GF-D8 (cell line): ENCODE measurements at regions not wholly inside any gene's neighbourhood (a gene's known extent, or its start where the extent isn't known, plus 50 kb on each side); places are given as distances from the start of the nearest gene placed in this dataset.
"Not testable (repeated sequence)": the region's sequence is repeated elsewhere in the genome, so short reads cannot be mapped to it uniquely, and the experiment has no call there.

Source experiments
- DNase-seq: peaks from one replicate; lab custom pipeline; 2025; lab: John Stamatoyannopoulos, UW

DNA sequence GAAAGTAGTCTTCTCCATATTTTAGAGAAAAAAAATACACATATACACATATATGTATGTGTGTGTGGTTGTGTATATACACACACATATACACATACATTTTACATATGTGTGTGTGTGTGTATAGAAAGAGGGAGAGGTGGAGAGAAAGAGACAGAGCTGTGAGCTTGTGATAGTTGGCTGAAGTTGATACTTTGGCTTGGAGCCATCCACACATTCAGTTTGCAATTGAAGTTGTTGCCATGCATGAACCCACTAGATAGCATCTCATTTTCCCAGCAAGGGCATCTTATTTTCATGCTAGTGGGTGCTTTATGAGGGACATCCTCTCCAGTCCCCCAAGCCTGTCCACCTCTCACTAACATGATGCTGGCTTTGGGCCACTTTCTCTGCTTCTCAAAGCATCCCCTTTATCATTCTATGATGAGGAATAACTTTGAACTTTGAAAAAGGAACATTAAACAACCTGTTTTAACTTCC, 228.6 kb downstream of the ZNF621 start:
- no peak for DNase-seq

DNA sequence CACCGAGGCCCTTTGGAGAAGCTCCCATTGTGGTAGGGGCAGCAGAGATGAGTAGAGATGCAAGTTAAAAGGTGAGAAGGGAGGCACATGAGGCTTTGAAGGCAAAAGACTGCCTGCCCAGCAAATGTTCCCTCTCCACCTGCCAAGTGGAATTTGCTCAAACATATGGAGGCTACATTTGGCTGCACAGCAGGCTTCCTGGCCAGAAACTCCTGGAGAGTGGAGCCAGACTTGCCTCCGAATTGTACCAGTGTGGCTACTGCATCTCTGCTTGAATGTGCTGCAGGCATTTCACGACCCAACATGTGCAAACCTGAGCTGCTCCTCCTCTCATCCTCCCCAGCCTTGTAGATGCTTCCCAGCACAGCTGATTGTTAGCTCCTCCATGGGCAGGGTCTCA, 229.2 kb downstream of the ZNF621 start:
- DNase-seq, result no peak

DNA sequence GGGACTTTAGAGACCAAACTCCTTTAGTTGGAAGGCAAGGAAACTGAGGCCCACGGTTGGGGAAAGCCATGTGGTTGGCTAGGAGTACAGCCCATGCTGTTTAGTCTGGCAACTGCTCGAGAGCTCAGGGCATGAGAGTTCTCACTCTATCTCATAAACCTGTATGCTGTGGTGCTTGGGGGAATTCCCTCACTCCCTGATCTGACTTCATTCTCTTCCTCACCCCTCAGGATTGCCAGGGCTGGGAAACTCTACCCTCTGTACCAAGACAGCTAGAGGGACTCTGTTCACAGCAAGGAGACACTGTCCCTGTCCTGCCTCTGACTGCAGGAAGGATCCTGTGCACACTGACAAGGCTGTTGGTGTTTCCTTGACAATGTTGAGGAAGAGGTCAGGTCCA, 230.2 kb downstream of the ZNF621 start:
- no peak for DNase-seq

DNA sequence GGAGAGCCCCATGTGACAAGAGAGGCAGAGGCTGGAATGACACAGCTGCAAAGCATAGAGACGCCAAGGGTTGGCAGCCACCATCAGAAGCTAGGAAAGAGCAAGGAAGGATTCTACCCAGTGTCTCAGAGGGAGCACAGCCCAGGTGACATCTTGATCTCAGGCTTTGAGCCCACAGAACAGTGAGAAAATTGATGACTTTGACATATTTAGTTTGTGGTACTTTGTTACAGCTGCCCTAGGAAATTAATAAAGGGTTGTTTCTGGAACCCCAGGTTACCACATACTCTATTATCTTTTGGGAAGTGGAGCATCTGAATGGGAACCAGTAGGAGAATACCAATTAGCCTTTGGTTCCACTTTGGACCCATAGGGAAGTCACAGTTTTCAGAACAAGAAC, 231.7 kb downstream of the ZNF621 start:
- DNase-seq, result no peak

DNA sequence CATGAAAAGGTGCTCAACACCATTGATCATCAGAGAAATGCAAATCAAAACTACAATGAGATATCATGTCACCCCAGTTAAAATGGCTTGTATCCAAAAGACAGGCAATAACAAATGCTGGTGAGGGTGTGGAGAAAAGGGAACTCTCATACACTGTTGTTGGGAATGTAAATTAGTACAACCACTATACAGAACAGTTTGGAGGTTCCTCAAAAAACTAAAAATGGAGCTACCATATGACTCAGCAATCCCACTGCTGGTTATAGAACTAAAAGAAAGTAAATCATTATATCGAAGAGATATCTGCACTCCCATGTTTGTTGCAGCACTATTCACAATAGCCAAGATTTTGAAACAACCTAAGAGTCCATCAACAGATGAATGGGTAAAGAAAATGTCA, 238.0 kb downstream of the ZNF621 start:
- DNase-seq, result not testable (repeated sequence)

DNA sequence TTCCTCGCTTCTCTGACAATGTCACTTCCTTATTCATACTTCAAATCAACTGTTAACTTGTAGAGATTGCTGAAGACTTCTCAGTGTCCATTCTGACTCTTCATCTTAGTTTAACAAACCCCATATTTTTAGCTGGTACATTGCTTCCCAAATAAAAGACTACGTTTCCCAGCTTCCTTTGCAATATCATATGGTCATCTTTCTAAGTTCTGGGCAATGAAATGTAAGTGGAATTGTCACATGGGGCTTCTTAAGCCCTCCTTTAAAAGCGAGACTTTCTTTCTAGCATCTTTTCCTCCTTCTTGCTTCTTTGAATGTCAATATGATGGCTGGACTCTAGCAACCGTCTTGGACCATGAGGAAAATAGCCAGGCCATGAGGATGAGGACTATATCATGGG, 239.0 kb downstream of the ZNF621 start:
- no peak for DNase-seq

DNA sequence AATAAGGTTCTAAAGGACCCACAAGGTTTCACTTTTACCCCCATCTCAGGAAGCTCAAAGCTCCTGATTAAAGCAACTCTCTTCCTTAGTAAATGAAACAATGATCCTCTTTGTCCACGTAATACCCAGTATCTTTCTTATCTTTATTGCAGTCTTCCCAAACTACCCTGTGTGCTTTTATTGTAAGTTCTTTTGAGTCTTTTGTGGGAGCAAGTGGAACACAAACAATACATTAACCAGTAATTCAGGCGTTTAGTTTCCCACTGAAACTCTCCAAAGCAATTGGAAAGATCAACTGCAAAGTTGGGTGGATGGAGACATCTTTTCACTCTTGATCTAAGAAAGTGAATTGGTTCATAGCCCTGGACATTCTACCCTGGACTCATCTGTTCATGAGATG, 240.0 kb downstream of the ZNF621 start:
- DNase-seq, result no peak

DNA sequence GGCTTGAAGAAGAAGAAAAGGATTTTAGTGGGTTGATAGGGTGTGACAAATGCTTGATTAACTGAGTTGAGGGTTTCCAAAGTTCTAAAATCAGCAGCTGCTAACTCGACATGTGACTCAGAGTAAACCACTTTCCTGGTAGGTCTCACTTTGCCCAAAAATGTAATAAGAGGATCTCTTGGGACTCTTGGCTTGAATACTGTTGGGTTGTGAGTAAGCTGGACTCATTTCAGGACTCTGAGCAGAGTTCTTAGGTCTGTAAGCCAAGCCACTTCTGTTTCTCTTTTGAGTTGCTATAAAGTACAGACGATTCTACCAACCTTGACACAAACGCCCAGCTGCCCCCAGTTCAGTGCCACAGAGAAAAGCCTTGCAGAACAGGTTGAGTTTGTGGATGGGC, 241.1 kb downstream of the ZNF621 start:
- DNase-seq, result no peak

DNA sequence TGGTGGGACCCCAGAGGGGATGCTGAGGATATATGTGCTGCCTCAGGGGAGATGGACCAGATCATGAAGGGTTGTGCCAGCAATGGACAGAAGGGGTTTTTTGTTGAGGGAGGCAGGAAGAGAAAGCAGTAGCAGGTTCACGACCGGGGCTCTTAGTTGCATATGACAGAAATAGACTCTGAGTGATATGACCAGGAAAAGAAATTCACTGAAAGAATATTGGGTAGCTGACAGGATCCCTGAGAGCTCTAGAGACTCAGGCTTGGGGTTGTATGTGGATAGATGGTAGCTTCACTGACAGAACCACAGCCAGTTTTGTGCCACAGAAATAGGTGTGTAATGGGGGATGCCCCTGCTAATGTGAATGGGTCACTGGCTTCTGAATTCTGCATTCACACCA, 241.6 kb downstream of the ZNF621 start:
- DNase-seq, result no peak

DNA sequence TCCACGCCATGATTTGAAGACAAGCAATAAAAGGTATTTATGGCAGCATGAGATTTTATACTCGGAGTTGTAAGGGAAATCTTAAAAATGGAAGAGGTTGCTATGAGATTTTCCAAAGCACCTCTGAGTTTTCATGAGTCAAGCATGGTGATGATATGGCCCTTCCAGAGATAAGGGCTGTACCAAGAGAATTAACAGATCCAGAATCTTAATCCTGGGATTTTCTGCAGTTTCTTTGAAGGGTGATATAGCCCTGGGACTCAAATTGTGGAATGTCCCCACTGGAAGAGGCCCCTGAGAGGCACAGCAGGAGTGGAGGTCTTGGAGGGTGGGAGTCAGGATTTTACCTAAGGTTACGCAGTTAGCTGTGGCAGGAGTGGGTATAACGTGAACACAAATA, 243.3 kb downstream of the ZNF621 start:
- no peak for DNase-seq

DNA sequence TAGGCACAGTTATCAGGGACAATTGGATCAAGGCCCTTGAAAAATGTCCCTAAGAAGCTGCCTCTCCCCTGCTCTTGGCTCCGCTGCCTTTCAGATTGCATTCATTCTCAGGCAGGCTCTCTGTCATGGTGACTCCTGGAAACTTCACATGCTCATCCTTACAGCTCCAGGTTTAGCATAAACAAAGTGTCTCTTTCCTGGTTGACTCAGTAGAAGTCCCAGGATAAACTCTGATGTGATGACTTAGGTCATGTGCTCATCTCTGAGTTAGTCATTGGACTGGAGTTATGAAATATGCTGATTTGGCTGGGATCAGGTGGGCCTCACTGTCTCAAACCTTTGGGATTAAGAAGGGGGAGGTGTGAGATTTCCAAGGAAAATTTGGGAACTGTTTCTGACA, 243.8 kb downstream of the ZNF621 start:
- no peak for DNase-seq

DNA sequence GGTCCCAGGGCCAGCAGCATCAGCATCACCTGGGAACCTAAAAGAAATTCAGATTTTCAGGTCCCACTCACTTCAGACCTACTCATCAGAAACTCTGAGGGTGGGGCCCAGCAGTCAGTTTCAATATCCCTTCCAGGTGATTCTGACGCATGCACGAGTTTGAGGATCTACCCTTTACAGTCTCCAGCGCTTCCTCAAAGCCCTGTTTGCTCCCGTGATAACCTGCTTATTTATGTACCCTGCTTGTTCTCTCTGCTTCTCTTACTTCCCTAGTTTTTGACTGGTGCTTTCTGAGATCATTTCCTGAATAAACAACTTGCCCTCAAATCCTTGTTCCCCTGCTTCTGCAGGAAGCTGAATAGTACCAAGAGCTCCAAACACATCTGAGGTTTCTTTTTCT, 245.3 kb downstream of the ZNF621 start:
- DNase-seq, result no peak

DNA sequence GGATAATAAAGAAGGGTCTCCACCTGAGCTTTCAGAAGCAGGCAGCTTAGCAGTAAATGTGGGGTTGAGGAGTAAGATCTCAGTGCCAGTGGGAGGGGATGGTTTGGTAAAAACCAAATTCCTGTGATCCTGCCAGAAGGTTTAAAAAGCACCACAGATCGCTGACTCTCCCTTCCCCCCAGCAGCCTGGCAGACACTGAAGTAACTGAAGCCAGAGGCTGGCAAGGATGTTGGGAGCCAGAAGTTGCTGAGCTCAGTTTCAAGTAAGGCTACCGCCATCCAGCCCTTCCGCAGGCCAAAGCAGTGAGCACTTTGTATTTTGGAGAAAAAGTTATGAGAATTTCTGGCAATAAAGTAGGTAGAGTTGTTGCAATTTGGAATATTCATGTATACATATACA, 246.4 kb downstream of the ZNF621 start:
- DNase-seq, result no peak

DNA sequence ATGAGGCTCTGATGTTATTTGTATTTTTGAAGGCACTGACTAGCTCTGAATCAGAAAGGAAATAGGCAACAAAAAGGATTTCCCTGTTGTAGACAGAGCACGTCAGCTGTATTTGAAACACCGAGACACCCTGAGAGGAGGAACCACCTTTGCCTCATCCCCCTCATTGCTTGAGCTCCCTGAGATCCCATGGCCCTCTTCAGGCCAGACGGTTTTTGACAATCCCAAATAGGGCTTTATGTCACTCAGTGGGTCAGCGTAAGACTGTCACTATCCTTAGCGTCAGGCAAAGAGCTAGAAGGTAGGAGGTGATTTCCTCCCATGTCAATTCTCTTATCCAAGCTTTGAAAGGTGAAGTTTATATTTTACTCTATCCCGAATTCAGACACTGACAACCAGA, 254.3 kb downstream of the ZNF621 start:
- DNase-seq, result no peak

DNA sequence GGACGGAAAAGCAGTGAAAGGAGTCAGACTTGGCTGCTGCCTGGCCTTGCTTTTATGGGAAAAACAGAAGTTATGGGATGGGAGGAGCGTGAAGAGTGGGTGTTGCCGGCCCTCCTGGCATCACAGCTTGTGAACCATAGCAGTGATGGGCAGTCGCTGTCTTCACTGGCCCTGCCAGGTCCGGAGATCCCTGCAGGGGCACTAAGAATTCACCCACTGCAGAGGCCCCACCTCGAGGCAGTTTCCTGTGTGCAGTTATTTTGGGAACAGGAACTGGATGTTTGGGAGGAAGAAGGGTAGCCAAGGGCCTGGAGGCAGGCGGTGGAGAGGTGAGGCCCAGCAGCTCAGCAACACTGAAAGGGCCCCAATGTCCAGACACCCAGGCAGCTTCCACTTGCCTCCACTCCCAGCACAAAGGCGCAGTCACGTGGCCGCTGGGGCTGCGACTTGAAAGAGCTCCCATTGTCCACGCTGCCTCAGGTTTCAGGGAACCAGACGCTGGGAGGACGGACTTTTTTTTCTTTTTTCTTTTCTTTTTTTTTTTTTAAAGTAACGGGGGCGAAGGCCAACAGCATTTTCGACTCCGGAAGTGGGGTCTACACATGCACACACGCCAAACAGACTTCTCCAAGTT, 255.6 kb downstream of the ZNF621 start:
- no peak for DNase-seq

DNA sequence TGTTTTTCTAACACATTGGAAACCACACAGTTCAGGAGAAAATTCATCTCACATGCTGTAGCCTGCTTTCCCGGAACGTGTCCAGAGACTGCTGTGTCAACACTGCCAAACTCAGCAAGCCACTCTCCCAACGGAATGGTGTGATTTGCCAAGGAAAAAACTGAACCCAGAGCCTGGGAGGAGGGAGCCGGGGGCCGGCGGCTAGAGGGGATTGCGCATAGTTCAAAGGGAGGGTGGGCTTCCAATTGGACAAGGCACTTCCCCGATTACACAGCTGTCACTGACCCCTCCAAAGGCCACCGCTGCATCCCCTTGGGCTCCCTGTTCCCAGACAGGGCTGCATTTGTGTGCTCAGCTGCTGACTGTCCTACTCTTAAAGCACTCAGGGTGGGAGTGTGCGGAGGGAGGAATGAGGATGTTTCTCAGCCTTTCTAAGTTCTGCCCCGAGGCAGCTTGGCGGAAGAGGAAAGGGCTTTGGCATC, 256.2 kb downstream of the ZNF621 start:
- DNase-seq, result no peak

DNA sequence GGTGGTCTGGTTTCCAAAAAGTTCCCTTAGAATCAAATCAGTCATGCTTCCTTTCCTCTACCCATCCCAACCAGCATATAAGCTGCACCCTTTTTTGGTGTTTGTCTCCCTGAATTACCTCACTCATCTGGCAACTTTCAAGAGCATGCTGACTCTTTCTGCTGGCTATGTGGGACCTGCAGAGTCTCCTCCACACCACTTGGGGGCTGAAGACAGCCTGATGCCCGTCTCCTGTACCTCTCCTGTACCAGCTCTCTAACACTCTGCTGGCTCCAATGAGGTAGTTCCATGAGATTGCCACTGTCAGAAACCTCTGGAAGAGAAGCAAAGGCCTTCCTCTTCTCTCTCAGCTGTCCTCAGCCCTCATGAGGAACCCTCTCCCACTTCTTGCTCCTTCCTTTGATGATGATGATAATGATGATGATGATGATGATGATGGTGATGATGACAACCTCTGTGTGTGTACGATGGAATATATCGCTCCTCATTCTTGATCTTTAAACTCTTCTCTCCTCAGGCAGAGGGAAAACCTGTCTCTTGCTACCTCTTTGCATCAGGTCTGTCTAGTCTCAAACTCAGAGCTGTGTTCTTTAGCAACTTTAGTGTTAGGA, 257.5 kb downstream of the ZNF621 start:
- no peak for DNase-seq

DNA sequence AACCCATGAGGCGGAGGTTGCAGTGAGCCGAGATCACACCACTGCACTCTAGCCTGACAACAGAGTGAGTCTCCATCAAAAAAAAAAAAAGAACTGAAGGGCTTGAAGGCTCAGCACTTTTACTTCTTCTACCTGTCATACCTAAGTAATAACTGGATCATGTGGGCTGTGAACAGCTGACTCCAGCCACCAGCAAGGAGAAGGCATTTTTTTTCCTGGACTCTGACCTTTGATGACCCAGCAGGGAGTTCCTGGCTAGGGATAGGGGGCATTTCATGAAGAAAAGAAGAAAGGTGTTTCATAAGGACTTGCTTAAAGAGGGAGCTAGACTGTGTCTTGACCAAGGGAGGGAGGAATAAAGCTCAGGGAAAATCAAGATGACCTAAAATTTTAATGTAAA, 266.0 kb downstream of the ZNF621 start:
- no peak for DNase-seq

DNA sequence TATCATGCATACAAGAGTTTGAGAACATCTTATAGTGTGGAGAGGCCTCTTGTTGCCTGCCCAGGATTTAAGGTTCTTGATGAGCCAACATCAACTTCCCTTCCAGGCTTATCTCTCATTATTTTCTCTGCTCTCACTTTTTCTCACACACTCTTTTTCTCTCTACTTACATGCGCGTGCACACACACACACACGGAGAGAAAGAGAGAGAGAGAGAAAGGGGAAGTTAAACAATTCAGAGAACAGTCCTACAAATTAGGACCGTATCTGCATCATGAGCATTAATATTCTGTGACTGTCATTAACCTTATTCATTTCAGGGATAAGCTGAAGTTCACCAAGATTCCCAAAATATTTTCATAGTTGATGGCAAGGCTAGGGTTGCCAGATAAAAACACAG, 269.0 kb downstream of the ZNF621 start:
- DNase-seq, result no peak

DNA sequence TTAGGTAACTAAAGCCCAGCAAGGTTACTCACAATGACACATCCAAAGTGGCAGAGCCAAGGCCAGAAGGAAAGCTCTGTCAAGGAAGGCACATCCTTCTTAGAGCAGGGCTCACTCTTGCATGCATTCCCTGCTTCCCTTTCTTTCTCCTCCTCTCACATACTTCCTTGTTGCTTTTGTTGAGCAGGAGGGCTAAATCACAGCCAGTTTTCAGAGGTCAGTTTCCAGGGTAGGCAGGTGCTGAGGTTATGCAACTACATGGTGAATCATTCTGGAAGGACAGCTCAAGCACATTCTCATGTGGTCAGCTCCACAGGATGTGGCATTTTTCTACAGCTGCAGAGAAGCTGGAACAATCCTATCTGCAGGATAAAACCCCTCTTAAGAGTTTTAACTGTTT, 275.6 kb downstream of the ZNF621 start:
- no peak for DNase-seq

DNA sequence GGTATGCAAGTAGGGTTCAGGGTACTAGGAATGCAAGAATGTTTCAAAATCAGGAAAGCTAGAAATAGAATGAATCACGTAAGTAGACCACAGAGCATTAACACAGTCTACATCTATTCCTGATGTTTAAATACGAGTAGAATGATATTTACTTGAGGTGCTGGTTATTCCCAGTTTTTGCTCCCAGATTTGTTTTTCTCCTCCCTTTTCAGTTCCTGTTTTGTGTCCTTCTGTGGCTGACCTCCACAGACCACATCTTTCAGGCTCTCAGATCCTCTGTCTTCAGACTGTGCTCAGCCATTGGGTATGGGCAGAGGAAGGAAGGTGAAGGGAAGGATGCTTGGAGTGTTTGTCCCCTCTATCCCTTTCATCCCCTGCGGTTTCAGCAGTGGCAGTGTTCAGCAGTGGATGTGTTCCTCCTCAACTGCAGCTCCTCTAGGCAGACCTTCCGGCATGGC, 276.6 kb downstream of the ZNF621 start:
- no peak for DNase-seq

DNA sequence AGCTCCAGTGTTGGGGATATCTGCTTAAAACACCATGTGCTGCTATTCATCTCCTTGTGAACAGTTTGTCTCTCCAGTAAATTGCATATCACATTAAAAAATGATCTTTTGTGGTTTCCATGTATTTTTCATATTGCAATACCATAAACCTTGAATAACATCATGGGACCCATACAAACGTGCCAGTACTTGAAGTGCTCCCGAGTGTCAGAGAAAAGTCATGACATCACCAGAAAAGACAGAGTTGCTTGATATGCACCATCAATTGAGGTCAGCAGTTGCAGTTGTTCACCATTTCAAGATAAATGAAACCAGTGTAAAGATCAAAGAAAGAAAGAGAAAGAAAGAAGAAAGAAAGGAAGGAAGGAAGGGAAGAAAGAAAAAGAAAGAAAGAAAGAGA, 278.6 kb downstream of the ZNF621 start:
- DNase-seq, result no peak

DNA sequence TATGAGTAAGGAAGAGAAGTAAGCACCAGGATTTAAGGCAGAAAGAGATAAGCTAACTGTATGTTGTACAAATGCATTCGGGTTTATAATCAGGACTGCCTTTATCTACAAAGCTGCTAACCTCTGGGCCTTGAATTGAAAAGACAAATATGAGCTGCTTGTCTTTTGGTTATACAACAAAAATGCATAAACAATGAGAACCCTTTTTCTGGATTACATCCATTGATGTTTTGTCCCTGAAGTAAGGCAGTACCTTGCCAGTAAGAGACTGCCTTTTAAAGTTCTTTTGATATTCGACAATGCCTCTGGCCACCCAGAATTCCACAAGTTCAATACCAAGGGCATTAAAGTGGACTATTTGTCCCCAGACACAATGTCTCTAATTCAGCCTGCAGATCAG, 280.7 kb downstream of the ZNF621 start:
- no peak for DNase-seq

DNA sequence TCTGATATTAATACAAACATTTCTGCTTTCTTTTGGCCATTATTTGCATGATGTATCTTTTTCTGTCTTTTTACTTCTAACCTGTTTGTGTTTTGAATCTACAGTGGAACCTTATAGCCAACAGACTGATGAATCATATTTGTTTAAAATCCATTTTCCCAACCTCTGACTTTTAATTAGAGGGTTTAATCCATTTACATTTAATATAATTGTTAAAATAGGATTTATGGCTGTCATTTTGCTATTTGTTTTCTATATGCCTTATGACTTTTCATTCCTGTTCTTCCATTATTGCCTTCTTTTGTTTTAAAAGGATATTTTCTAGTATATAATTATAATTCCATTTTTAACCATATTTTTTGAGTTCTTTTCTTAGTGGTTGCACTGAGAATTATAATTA, 286.1 kb downstream of the ZNF621 start:
- no peak for DNase-seq
